DMS 273 treated with DMSO at 0.1 percent for 48 hours (cell line): ENCODE measurements at regions not wholly inside any gene's neighbourhood (a gene's known extent, or its start where the extent isn't known, plus 50 kb on each side); places are given as distances from the start of the nearest gene placed in this dataset.

Experiments used
- DNase-seq: peaks from one replicate; lab custom pipeline; 2025; lab: John Stamatoyannopoulos, UW

DNA sequence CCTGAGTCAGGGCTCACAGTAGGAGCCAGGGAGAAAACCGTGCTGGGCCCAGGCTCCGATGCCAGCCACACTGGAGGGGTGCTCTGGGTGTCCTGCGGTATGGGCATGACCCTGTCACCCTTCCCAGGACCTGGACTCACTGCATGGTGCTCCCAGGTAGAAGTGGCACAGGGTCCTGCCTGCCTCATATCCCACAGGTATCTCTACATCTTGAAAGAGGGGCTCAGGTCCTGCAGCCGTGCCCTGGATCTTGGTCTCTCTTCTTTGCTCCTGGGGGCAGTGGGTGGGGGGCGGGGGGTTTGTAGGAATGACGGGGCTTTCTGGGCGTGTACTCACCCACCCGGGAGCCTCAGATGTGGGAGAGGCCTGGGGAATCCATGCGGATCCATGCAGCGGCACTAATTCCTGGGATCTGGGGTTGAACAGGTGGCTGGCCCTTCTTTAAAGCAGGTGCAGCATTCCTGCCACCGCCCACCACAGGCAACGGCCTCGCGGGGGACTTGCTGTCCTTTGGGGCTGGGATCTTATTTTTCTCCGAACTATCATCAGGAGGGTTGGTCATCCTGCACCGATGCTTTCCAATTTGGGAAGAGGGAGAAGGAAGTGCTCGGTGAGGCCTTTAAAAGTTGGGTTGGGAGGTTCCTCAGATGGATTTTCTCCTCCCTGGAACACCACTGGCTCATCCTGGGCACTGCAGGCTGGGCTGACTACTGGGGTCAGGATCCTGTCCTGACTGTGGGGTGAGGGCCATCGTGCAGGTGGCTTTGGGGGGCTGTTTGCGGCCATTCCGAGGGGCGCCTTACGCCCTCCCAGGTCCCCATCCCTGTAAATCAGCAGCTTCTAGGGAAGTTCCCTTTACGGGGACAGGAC is 886.4 kb downstream of the BRD1 start:
- DNase-seq, result no peak

DNA sequence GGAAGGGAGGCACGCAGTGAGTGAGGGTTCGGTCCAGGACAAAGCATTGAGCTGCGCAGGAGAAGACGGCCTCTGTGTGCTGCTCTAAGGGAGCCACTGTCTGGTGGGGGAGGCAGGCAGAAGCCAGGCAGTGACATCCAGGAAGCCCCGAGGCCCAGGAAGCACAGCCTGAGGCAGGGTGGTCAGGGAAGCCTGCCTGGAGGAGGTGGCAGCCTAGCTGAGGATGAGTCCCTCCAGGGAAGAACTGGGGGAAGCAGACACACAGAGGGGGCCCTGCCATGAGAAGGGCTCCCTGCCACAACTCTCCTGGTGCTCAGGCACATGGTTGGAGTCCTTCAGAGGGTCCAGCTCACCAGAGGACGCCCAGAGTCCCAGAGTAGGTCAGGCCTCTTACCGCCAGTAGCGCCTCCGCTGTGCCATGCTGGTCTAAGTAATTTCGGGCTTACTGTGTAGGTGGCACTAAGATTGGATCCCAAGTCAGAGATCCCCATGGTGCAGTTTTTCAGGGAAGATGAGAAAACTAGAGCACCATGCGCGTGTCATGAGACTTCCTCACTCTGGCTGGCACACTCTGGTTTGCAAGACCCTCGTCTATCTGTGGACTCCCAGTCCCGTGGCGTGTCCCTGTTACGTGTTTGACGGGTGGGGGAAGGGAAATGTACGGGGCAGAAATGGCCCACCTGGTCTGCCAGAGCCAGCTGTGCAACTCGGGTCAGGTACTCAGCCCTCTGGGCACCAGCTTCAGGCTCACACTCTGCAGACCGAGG is 887.2 kb downstream of the BRD1 start:
- DNase-seq, result no peak

DNA sequence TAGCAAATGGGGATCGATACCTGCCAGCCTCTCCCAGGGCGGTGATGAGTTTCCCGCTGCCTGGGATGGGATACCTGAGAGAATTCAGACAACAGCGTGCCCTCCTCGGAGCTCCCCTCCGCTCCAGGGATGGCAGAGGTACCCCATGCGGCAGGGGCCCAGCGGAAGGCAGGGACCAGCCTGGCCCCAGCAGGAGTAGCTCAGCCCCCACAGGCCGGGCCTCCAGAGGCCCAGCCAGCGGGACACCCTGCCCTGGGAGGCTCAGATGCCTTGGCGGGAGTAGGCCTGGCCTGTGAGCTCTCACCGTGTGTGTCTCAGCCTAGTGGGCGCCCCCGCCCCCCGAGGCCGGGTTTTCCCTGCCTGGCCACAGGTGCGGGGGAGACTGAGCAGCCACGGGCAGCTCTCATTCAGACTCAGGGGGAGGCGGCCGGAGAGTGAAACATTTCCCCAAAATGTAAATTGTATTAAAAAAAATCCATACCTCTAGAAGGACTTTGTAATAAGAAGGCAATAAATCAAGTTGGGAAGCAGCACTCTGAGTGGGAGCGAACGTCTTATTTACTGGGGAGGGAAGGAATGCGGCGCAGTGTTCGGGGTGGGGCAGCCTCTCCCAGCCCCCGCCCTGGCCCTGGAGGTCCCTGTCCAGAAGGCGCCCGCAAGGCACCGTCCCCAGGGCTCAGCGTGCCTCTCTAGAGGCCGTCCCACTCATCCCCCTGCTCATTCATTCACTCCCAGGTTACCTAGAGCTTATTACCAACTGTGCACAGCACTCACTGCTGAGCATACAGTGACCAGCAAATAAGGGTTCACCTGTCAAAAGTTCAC is 888.0 kb downstream of the BRD1 start:
- DNase-seq, result no peak

DNA sequence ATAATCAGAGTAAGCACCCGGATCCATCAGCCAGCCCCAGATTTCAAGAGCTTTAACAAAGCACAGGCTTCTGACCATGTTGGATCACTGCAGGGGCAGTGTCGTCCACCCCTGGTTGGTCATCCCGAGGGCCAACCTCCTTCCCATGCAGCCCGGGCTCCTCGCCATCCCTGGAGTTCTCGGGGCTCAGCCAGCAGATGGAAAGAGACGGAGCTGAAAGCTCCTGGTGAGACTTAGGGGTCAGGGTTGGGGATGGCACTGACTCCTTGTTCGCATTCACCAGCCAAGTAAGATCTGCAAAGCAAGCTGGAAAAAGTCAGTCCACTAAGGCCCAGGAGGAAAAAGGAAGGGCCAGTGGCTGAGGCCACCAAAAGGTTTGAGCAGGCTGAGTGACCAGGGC is 888.9 kb downstream of the BRD1 start:
- no peak for DNase-seq

DNA sequence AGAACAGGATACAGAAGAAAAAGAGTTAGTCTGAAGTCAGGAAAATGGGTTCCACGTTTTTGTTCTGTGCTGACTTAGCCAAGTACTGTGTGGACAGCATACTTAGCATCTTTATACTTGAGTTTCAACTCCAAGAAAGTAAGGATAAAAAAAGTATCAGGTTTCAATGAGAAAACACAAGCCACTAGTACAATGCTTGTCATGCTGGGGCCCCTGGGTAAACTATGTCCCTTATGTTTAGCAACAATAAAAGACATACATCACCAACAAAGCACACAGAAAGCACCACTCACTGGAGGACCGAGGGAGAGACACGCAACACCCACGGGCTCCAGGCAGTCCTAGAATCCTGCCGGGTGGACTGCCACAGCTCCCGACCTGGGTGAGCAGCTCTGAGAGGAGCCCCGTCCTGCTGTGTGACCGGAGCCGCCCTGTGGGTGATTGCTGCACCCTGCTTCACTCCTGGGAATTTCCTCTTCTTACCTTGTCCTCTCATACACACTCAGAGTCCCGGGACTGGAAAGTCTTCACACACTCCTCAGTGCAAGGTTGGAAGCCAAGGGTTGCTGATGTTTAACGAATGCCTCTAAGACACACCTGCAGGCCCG is 890.5 kb downstream of the BRD1 start:
- no peak for DNase-seq

DNA sequence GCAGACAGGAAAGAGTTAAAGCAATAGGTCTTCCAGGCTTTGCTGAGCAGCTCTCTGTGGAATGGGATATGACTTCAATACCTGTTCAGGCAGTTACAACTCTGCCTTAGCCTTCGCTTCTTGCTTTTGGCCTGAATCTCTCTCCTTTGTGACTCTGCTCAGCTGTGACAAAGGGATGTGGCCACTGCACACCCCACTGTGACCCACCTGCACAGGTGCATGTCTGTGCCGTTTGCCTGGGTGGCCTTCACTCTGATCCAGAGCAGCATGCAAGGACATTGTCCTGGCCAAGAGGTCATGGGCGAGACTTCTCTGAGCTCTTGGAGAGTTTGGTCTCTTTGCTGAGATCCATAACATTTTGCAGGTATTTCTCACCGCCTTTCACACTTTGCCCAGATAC is 891.3 kb downstream of the BRD1 start:
- DNase-seq, result no peak

DNA sequence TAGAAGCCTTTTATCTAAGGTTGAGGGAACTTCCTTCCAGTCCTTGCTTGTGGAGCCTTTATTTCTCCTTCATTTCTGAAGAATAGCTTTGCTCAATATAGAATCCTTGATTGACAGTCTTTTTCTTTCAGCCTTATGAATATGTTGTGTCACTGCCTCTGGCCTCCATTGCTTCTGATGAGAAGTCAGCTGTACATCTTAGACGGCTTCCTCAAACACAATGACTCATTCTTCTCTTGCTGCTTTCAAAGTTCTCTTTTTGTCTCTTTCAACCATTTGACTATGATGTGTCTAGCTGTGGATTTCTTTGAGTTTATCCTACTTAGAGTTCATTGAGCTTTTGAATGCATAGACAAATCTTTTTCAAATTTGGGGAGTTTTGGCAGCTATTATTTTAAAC is 893.2 kb downstream of the BRD1 start:
- DNase-seq, result no peak

DNA sequence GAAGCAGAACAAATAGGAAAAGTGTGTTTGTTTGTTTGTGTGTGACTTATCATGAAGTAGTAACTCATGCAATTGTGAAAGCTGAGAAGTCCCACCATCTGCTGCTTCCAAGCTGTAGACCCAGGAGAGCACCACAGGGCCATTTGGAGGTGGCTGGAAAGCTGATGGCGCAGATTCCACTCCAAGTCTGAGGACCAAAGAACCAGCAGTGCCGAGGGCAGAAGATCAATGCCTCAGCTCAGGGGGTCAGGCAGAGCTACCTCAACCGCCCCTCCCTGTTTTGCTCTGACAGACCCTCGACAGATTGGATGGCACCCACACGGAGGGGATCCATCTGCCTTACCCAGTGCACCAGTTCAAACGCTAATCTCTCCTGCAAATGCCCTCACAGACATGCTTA is 896.2 kb downstream of the BRD1 start:
- no peak for DNase-seq

DNA sequence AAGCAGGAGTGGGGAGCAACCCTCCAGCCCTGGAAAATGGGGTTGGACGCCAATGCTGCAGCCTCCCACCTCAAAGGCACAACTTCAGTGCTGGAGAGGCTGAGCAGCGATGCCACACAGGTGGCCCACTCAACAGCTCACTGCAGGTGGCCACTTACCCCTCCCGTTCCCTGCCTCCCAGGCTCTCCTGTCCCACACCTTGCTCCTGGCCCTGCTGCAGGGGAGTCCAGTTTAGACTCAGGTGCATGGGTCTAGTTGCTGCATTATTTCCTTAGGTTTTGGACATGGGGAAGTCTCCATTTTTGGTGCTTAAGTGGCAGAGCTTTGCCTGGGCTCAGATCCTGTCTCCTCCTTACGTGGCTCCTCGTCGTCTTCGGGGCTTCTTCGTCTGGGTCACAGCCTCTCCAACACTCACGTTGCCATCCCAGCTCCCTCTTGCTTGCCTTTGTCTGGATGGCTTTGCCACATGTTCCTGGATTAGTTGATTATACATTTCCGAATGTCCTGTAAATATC is 898.3 kb downstream of the BRD1 start:
- DNase-seq, result no peak

DNA sequence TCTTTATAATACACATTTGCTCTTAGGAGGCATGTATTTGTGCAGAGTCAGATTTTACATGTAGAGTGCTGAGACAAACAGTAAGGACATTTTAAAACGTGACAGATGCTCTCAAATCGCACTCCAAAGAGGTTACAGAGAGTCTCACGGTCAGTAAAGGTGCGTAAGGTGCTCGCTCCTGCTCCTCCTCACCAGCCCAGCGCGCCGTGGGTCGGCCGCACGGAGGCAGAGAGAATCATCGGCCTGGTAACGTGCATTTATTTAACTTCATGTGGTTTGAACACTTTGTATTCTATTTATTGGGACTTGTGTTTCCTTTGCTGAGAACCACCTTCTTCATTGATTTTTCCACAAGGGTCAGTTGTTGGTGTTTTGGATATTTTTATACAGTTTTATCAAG is 900.1 kb downstream of the BRD1 start:
- no peak for DNase-seq

DNA sequence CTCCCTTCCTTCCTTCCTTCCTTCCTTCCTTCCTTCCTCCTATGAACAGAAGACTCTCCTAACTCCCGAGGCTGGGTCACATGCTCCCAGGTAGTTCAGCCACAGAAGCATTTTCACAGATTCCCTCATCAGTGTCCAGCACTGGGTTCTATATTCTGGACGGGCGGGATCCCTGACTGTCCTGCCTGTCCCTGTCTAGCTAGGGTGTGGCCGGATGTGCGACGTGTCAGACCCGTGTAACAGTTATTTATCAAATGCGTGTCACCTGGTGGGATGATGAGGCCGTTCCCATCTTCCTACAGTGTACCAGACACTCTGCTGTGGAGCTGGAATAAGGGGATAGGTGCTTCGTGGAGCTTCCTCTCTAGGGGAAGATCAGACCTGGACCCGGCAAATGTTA is 901.0 kb downstream of the BRD1 start:
- DNase-seq, result no peak

DNA sequence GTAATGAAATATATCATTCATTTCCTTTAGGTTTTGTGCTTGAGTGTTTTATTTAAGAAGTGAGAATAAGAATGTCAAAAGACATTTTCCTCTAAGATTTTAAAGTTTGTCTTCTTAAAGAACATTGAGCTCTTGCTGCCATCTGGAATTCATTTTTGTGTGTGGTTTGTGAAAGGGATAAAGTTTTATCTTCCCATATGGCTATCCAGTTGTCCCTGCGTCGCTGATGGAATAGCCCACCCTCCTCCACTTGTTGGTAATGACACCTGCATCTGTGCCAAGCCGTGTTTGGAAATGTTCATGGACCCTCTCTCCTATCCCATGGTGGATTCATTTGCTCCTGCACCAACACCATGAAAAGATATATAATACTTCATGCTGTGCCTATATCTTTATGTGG is 901.5 kb downstream of the BRD1 start:
- DNase-seq, result peak; percentile 36

DNA sequence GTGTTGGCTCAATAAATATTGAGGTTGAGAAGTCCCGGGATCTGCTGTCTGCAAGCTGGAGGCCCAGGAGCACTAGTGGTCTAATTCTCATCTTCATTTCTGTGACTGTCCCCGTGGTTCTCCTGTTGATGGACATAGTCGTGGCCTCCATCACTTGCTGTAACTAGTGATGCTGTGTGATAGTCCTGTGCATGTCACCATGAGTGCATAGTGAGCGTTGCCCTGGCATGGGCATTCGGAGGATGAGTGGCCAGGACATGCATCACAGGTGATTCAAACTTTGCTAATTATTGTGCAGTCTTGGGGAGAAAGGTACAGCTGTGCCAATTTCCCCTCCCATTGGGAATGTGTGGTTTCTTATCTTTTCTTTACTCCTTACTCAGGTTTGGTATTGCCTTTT is 902.2 kb downstream of the BRD1 start:
- DNase-seq, result no peak

DNA sequence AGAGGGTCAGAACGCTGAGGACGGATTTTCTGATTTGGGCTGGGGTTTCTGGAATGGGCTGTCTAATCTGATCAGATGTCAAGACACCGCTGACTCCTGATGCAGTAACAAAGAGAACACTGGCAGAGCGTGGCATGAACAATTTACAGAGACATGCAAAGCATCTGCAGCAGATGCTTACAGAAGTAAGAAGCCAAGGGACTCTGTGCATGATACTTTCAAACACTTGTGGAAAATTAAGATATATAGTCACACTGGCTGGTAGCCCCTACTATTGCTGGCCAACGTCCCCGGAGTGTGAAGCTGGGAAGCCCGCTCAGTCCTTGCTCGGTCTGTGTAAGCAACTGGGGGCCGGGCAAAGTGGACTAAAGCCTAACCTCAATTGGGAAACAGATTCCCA is 903.7 kb downstream of the BRD1 start:
- no peak for DNase-seq

DNA sequence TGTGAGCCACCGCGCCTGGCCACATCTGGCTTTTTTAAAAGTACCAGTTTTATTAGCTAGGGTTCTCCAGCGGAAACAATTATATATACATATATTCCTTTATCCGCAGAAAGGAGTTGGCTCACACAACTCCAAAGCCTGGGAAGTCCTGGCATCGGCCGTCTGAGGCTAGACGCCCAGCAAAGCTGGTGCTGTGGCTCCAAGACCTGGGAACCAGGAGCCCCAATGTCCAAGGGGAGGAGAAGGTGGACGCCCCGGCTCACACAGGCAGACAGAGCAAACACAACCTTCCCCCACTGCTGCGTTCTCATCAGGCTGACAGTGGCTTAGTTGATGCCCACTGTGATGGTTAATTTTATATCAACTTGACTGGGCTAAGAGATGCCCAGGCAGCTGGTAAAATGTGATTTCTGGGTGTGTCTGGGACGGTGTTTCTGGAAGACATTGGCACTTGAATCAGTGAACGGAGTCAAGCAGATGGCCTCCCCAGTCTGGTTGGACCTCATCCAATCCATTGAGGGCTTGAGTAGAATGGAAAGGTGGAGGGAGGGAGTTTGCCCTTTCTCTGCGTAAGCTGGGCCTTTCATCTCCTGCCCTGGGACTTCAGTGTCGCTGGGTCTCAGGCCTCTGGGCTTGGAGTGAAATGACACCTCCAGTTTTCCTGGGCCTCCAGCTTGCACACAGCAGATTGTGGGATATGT is 904.4 kb downstream of the BRD1 start:
- peak; percentile 61 for DNase-seq

DNA sequence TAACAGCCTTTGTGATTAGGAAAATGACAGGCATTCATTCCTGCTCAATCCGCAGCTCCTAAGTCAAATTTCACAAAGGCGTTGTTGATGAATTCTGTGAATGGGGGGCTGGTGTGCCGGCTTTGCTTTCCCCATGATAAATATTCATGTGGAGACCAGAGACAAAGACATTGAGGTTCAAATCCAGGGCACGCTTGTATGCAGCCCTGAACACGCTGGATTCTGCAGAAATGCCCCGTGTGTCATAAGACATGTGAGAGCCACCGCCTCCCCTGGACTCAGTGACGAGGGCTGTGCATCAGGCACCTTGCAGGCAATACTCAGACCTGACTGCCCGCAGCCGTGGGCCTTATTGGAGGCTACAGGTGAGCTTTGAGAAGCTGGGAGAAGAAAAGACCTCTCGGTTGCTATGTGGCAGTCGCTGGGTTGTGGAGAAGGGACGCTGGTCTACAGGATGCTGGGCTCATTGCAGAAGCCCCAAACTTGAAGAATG is 906.2 kb downstream of the BRD1 start:
- DNase-seq, result no peak

DNA sequence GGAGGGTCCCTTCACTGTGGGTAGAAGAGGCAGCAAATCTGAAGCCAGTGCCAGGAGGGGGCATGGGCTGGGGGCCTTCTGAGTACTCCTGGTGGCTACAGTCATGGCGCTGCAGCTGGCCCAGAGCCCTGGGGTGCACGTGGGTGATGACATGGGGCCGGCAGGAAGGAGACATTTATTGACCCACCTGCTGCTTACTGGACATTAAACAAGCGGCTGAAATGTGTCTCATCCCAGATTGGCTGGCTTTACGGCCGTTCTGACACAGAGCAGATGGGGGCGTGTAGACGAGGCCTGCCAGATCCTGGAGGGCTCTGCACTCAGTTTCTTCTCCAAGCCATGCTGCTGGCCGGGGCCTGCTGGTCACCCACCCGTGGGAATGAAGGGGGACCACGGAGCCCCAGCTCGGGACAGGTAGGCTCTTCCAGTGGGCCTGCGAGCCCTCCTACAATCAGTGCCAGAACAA is 906.9 kb downstream of the BRD1 start:
- DNase-seq, result no peak

DNA sequence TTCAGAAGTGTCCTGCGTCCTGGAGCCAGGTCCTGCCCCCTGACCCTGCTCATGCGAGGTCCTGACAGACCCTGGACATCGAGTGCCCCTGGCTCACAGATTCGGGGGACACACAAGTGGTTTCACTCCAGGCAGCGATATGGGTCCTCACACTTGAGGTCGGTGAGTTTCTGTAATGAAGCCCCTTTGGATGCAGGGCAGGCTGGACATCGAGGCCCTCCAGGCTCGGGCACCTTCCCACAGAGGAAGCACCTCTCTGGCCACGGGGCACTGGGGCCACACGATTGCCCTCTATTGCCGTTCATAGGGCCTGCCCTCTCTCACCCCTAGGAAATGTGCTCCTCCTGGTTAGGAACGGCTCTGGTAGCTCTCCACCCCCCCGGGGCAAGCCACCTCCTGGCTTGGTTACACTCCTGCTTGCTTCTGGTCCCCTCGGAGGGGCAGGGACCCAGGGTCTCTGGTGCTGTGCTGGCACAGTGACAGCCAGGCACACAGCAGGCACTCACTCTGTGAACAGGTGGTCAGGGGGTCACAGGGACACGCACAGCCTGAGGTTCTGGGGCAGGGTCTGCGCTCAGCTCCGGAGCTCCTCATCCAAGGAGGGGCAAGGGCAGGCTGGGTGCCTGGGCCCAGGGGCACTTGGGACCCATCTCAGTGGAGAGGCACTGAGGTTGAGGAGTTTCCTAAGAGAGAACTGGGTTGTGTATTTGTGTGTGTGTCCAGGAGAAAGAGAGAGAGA is 907.7 kb downstream of the BRD1 start:
- no peak for DNase-seq

DNA sequence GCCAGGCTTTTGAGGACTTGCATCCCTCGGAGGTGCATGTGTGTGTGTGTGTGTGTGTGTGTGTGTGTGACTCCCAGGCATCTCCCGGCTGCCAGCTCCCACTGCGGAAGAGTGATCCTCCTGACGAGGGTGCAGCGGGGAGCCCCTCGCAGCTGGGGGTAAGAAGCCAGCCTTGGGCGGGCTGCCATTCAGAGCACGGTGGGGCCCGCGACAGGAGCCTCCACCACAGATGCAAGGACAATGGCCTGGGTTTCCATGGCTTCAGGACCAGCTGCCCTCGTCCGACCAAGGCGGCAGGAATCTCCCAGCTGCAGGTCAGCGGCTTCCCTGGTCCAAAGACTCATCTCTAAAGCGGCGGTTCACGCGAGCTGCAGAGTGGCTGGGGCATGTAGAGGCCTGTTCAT is 908.5 kb downstream of the BRD1 start:
- no peak for DNase-seq

DNA sequence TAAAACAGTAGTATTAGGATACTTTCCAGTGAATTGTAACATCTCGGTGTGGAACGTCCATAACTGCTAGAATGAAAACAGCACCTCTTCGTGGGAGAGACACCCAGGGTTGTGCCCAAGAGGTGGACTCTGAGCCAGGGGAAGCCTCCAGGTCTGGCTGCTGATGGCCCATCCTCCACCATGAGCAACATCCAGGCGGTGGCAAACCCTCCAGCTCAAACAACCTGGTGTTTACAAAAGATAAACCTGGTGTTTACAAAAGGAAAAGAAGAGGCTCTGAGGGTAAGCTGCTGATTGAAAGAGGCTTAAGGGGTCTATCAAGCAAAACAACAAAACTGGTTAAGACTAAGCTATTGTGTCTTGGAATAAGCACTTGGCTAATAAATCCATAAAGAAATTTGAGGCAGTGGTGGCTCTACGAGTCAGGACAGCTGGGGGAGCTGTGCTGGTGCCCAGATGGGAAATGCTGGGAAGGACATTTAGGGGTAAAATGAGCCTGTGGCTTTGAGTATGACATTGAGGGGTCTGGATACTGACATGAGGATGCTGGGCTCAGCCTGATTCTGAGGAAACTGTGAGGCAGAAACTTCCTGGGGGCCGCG is 909.0 kb downstream of the BRD1 start:
- DNase-seq, result no peak
